Nephron progenitor cell (in vitro differentiated cells): ENCODE measurements at regions not wholly inside any gene's neighbourhood (a gene's known extent, or its start where the extent isn't known, plus 50 kb on each side); places are given as distances from the start of the nearest gene placed in this dataset.

ENCODE experiments used
- DNase-seq: peaks from one replicate; pipeline ENCODE4 v3.0.0; 2021
- H3K27ac Mint-ChIP-seq: 2 replicates; pipeline ENCODE4 v1.8.0; 2021; ENCODE audit warnings: mild to moderate bottlenecking, moderate library complexity, mixed read lengths
- H3K27me3 Mint-ChIP-seq: 2 replicates; pipeline ENCODE4 v1.8.0; 2021; ENCODE audit warnings: mild to moderate bottlenecking, low read depth, mixed read lengths; ENCODE audit not compliant: poor library complexity
- H3K36me3 Mint-ChIP-seq: 2 replicates; pipeline ENCODE4 v1.8.0; 2021; ENCODE audit warnings: low read depth, mixed read lengths
- H3K4me1 Mint-ChIP-seq: 2 replicates; pipeline ENCODE4 v1.8.0; 2021; ENCODE audit warnings: mixed read lengths
- H3K4me3 Mint-ChIP-seq: 2 replicates; pipeline ENCODE4 v1.8.0; 2021; ENCODE audit warnings: mild to moderate bottlenecking, moderate library complexity, mixed read lengths
- H3K9me3 Mint-ChIP-seq: 2 replicates; pipeline ENCODE4 v1.8.0; 2021; ENCODE audit warnings: mild to moderate bottlenecking, moderate library complexity, mixed read lengths
- CTCF ChIP-seq: fragments of 200-600 bp; sonication (generic); IDR thresholded peaks from 2 replicates; pipeline ENCODE4 v1.5.0; 2021; ENCODE audit warnings: antibody characterized with exemption

GRCh38 chr6:105911106-105911629, 175.0 kb upstream of the PRDM1 start:
- Mint-ChIP-seq H3K4me1 (peaks cover 3% of the 10 kb centered on the region), H3K27me3 (peaks cover 3% of the 10 kb centered on the region), H3K27ac (no peak overlapping the region), H3K9me3 (peaks cover 3% of the 10 kb centered on the region), H3K4me3 (no peak overlapping the region), H3K36me3 (no peaks in the 10 kb centered on the region)
- DNase-seq: no peak
- no peak for TF ChIP-seq CTCF

GRCh38 chr6:105909106-105909505, 177.0 kb upstream of the PRDM1 start:
- no peak for DNase-seq
- no peak for TF ChIP-seq CTCF
- no peaks in the 10 kb centered on the region for H3K9me3 Mint-ChIP-seq
- H3K36me3 Mint-ChIP-seq: no peaks in the 10 kb centered on the region
- H3K27me3 Mint-ChIP-seq: peaks cover 3% of the 10 kb centered on the region
- peaks cover 3% of the 10 kb centered on the region for H3K4me1 Mint-ChIP-seq
- H3K27ac Mint-ChIP-seq: no peak overlapping the region
- no peak overlapping the region for H3K4me3 Mint-ChIP-seq

GRCh38 chr6:105907991-105908390, 178.1 kb upstream of the PRDM1 start:
- Mint-ChIP-seq H3K27me3 (peaks cover 6% of the 10 kb centered on the region), H3K4me1 (peaks cover 12% of the 10 kb centered on the region), H3K4me3 (no peak overlapping the region), H3K36me3 (no peaks in the 10 kb centered on the region), H3K9me3 (no peaks in the 10 kb centered on the region), H3K27ac (no peak overlapping the region)
- TF ChIP-seq CTCF: no peak
- DNase-seq: no peak

- TF ChIP-seq CTCF: no peak
- Mint-ChIP-seq H3K4me3 (no peak overlapping the region), H3K9me3 (no peaks in the 10 kb centered on the region), H3K27me3 (peaks cover 6% of the 10 kb centered on the region), H3K27ac (no peak overlapping the region), H3K36me3 (no peaks in the 10 kb centered on the region), H3K4me1 (peaks cover 19% of the 10 kb centered on the region)
- DNase-seq: no peak
These were observed 178.8 kb upstream of the PRDM1 start for GRCh38 chr6:105907301-105907700.

- no peak for DNase-seq
- H3K27me3 Mint-ChIP-seq: peaks cover 3% of the 10 kb centered on the region
- peaks cover 24% of the 10 kb centered on the region for H3K4me1 Mint-ChIP-seq
- peaks cover 12% of the 10 kb centered on the region for H3K36me3 Mint-ChIP-seq
- no peak for TF ChIP-seq CTCF
- H3K27ac Mint-ChIP-seq: peak overlapping the region; percentile 79
- peaks cover 21% of the 10 kb centered on the region for H3K9me3 Mint-ChIP-seq
- H3K4me3 Mint-ChIP-seq: no peak overlapping the region
These were observed 183.6 kb upstream of the PRDM1 start for GRCh38 chr6:105902401-105903031.

GRCh38 chr6:105901583-105901982, 184.6 kb upstream of the PRDM1 start:
- no peak for DNase-seq
- no peak for TF ChIP-seq CTCF
- peaks cover 24% of the 10 kb centered on the region for H3K4me1 Mint-ChIP-seq
- no peak overlapping the region for H3K27ac Mint-ChIP-seq
- H3K9me3 Mint-ChIP-seq: peaks cover 21% of the 10 kb centered on the region
- peaks cover 12% of the 10 kb centered on the region for H3K36me3 Mint-ChIP-seq
- peaks cover 3% of the 10 kb centered on the region for H3K27me3 Mint-ChIP-seq
- H3K4me3 Mint-ChIP-seq: no peak overlapping the region
